ENCODE measurements at regions not wholly inside any gene's neighbourhood (a gene's known extent, or its start where the extent isn't known, plus 50 kb on each side); places are given as distances from the start of the nearest gene placed in this dataset.
"Not testable (repeated sequence)": the region's sequence is repeated elsewhere in the genome, so short reads cannot be mapped to it uniquely, and the experiment has no call there.

DNA sequence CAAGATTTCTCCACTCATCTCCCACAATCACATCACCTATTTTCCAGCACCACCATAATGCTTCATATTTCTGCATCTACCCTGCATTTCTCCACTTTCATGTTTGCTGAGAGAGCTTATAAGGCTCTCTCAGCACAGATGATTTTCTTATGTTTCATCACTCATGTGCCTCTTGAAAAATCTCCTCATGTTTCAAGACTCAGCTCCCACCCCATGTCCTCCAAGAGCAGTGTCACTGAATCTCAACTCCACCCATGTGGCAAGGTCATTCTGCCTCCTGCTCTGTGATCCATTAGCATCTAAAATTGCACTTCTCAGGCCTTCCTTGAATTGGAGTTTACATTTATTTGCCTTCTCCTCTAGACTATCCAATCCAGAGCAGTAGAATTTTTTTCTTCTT, 178.7 kb upstream of the IRAK1BP1 start:
- Histone ChIP-seq H3K4me3 (no peak overlapping the region), H3K4me1 (no peaks in the 10 kb centered on the region), H3K36me3 (no peaks in the 10 kb centered on the region), H3K27me3 (no peaks in the 10 kb centered on the region), H3K9me3 (no peaks in the 10 kb centered on the region), H3K27ac (no peak overlapping the region)
- no peak for TF ChIP-seq POLR2A (IDR thresholded peaks at IDR 0.05)
- TF ChIP-seq, protein P1, sequence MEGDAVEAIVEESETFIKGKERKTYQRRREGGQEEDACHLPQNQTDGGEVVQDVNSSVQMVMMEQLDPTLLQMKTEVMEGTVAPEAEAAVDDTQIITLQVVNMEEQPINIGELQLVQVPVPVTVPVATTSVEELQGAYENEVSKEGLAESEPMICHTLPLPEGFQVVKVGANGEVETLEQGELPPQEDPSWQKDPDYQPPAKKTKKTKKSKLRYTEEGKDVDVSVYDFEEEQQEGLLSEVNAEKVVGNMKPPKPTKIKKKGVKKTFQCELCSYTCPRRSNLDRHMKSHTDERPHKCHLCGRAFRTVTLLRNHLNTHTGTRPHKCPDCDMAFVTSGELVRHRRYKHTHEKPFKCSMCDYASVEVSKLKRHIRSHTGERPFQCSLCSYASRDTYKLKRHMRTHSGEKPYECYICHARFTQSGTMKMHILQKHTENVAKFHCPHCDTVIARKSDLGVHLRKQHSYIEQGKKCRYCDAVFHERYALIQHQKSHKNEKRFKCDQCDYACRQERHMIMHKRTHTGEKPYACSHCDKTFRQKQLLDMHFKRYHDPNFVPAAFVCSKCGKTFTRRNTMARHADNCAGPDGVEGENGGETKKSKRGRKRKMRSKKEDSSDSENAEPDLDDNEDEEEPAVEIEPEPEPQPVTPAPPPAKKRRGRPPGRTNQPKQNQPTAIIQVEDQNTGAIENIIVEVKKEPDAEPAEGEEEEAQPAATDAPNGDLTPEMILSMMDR (IDR thresholded peaks at IDR 0.05): no peak
- no peak for DNase-seq

DNA sequence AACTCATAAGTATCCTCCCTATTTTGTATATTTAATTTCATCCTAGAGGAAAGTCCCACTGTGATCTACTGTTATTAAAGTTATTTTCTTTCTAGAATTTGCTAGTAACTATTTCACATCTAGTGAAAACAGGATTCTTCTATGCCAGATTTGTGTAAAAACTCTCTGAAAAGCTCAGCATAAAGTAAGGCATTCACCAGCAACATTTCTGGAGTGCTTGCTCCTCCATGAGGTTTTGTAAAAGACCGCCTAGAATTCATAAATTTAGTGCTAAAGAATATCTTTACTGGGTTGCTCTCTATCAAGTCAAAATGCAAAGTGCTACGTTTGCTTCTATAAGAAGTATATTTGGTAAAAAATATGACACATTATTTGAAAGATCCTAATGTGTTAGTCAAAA, 173.5 kb upstream of the IRAK1BP1 start:
- Histone ChIP-seq H3K4me3 (no peak overlapping the region), H3K27me3 (no peaks in the 10 kb centered on the region), H3K4me1 (no peaks in the 10 kb centered on the region), H3K9me3 (no peaks in the 10 kb centered on the region), H3K27ac (no peak overlapping the region), H3K36me3 (no peaks in the 10 kb centered on the region)
- TF ChIP-seq, protein P1 (IDR thresholded peaks at IDR 0.05): no peak
- TF ChIP-seq POLR2A (IDR thresholded peaks at IDR 0.05): no peak
- DNase-seq: no peak

DNA sequence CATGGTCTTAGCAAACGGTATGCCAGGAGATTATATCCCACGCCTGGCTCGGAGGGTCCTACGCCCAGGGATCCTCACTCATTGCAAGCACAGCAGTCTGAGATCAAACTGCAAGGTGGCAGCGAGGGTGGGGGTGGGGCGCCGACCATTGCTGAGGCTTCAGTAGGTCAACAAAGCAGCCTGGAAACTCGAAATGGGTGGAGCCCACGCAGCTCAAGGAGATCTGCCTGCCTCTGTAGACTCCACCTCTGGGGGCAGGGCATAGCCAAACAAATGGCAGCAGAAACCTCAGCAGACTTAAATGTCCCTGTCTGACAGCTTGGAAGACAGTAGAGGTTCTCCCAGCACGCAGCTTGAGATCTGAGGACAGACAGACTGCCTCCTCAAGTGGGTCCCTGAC, 172.7 kb upstream of the IRAK1BP1 start:
- not testable (repeated sequence) for H3K4me3 ChIP-seq, H3K27ac ChIP-seq, H3K27me3 ChIP-seq, H3K36me3 ChIP-seq, H3K4me1 ChIP-seq, DNase-seq, H3K9me3 ChIP-seq

DNA sequence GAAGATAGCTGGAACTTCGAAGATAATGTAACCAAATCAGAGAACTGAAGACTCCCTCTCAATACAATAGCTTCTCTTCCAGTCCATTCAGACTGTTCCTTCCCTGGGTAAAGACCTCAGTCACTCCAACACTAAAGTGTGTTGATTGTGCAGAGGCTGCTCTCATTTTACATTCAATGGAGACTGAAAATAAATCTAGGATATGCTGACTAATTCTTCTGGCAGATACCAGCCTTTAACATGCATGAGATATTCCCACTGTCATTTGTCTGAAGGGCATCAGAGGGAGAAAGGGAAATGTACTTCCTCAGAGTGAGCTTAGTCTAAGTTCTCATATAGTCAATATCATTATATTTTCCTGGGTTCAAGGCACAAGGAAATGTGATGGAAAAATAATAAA, 166.4 kb upstream of the IRAK1BP1 start:
- Histone ChIP-seq H3K36me3 (no peaks in the 10 kb centered on the region), H3K4me3 (no peak overlapping the region), H3K9me3 (no peaks in the 10 kb centered on the region), H3K27me3 (no peaks in the 10 kb centered on the region), H3K4me1 (no peaks in the 10 kb centered on the region), H3K27ac (no peak overlapping the region)
- DNase-seq: no peak
- no peak for TF ChIP-seq POLR2A (IDR thresholded peaks at IDR 0.05)
- TF ChIP-seq, protein P1 (IDR thresholded peaks at IDR 0.05): no peak

DNA sequence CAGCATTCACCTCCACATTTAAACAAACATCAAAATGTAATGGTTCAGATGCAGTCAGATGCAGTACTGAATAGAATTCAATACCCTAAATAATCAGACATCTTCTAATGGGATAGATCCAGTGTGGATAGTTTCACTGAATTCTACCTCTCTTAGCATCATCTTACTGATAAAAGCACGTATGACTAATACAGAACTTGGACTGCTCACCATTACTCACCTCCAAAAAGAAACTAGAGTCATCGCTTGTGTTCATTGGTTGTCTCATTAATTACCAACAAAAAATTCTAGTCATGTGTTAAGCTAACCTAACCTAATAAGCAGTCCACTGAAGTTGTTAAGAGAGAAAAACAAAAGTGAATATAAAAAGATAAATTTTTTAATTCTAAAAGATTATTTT, 165.9 kb upstream of the IRAK1BP1 start:
- TF ChIP-seq POLR2A (IDR thresholded peaks at IDR 0.05): no peak
- TF ChIP-seq, protein P1 (IDR thresholded peaks at IDR 0.05): no peak

DNA sequence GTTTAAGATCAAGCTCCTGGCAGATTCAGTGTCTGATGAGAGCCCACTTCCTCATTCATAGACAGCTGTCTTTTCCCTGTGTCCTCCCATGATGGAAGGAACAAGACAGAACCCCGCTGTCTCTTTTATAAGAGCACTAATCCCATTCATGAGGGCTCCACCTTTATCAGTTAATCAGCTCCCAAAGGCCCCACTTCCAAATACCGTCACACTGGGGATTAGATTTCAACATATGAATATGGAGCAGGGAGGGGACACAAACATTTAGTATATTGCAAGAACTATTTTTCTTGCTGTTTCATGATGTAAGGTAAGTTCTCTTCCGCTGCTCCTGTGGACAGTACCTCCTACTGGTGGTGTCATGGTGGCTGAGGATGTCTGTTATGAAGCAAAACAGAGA, 158.3 kb upstream of the IRAK1BP1 start:
- no peak for DNase-seq
- H3K27ac ChIP-seq: no peak overlapping the region
- no peaks in the 10 kb centered on the region for H3K4me1 ChIP-seq
- TF ChIP-seq, protein P1 (IDR thresholded peaks at IDR 0.05): no peak
- TF ChIP-seq POLR2A (IDR thresholded peaks at IDR 0.05): no peak
- H3K4me3 ChIP-seq: no peak overlapping the region
- H3K36me3 ChIP-seq: no peaks in the 10 kb centered on the region
- H3K9me3 ChIP-seq: no peaks in the 10 kb centered on the region
- no peaks in the 10 kb centered on the region for H3K27me3 ChIP-seq

More for the DNA sequence above, 165.9 kb upstream of the IRAK1BP1 start:
- Histone ChIP-seq H3K27ac (no peak overlapping the region), H3K36me3 (no peaks in the 10 kb centered on the region), H3K27me3 (no peaks in the 10 kb centered on the region), H3K9me3 (no peaks in the 10 kb centered on the region), H3K4me3 (no peak overlapping the region), H3K4me1 (no peaks in the 10 kb centered on the region)
- no peak for DNase-seq

Data from Peyer's patch (tissue), 4 donors.